ENCODE measurements at regions not wholly inside any gene's neighbourhood (a gene's known extent, or its start where the extent isn't known, plus 50 kb on each side); places are given as distances from the start of the nearest gene placed in this dataset.

DNA sequence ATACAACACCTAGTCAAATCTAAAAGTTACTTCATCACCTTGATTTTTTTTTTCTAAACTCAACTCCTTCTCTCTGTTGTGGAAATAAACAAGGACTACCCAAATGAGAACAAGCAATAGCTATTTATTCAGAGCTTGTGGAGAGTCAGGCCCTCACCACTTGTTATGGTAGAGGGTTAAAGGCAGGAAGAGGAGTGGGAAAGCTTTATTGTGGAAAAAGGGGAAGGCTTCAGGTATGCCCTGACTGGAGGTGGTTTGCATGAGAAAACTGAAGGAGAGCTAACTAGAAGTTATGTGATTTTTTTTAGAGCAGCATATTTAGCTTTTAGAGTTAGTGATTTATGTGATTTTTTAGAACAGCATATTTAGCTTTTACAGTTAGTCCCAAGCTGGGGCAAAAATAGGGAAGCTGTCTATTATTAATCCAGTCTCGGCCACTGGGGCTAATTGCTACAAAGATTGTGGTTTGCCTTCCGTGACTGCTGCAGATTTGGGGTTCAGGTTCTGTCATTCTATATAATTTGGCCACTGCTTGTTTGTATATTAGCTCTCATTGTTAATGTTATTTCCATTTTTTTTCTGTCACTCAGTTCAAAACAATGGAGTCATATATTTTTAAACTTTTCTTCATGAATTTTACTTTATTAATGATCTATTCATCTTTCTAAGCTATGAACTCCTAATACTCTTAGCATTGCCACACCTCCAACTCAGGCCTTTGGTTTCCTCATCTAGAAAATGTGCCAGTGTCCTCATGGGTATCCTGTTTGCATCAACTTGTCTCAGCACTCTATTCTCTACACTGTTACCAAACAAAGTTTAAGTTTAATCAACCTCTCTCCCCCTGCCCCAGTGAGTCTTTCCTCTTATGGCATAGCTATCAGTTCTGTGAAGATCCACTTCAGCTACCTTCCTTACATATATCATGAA lies 713.0 kb downstream of the BRINP3 start:
- no peak for DNase-seq (ENCODE audit: low spot score)
- TF ChIP-seq, protein P1, sequence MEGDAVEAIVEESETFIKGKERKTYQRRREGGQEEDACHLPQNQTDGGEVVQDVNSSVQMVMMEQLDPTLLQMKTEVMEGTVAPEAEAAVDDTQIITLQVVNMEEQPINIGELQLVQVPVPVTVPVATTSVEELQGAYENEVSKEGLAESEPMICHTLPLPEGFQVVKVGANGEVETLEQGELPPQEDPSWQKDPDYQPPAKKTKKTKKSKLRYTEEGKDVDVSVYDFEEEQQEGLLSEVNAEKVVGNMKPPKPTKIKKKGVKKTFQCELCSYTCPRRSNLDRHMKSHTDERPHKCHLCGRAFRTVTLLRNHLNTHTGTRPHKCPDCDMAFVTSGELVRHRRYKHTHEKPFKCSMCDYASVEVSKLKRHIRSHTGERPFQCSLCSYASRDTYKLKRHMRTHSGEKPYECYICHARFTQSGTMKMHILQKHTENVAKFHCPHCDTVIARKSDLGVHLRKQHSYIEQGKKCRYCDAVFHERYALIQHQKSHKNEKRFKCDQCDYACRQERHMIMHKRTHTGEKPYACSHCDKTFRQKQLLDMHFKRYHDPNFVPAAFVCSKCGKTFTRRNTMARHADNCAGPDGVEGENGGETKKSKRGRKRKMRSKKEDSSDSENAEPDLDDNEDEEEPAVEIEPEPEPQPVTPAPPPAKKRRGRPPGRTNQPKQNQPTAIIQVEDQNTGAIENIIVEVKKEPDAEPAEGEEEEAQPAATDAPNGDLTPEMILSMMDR (IDR thresholded peaks at IDR 0.05): no peak
- no peak for ATAC-seq (ENCODE audit: low FRiP score)

DNA sequence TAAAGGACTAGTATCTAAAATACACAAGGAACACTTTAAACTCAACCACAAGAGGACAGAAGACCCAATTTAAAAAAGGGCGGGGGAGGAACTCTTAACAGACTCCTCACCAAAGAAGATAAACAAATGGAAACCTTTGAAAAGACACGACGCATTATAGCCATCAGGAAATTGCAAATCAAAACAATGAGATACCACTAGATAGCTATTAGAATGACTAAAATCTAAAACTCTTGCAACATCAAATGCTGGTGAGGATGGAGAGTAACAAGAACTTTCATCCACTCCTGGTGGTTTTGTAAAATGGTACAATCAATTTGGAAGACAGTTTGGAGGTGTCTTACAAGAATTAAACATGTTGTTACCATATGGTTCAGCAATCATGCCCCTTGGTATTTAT lies 708.2 kb downstream of the BRINP3 start:
- TF ChIP-seq, protein P1 (IDR thresholded peaks at IDR 0.05): no peak
- DNase-seq (ENCODE audit: low spot score): no peak
- no peak for ATAC-seq (ENCODE audit: low FRiP score)

DNA sequence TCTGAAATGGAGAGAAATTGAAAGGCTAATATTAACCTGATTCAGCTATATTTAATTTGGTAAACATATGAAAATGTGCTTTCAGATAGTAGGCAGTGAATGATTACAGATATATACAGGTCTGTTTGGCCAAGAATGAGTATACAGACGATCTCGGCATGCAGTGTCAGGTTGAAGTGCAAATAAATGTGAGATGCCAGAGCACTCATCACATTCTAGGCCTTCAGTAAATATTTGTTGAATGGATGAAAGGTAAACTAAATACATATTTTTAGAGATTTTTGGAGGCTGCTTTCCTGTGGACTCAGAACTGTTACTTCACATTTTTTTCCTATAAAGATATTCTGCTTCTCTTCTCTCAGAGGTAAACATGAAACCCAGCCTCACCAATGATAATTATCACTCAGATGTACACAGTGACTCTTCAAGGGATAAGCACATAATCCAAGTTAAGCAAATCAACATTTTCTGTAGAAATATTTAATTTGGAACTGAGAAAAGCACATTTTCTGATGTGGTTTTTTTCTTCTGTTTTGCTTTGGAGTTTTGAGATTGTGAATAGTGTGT lies 702.9 kb downstream of the BRINP3 start:
- ATAC-seq (ENCODE audit: low FRiP score) (peak; percentile 55), DNase-seq (ENCODE audit: low spot score) (no peak)
- TF ChIP-seq, protein P1 (IDR thresholded peaks at IDR 0.05): no peak

DNA sequence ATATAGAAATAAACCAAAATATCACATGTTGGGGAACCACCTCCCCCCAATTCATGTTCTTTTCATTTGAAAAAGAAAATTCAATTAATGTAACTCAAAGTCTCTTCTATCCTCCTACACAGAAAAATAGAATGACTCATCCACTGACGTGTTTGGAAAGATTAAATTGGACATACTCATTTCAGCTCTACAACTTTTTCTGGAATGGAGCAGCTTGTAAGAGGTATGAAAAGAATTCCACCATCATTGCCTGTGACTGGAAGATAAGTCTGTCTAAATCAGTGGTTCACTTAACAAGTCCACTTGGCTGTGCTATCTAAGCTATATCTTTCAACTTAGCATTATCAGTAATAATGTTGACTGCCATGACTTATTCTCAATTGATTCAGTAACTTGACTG lies 702.3 kb downstream of the BRINP3 start:
- DNase-seq (ENCODE audit: low spot score) (no peak), ATAC-seq (ENCODE audit: low FRiP score) (peak; percentile 91)

DNA sequence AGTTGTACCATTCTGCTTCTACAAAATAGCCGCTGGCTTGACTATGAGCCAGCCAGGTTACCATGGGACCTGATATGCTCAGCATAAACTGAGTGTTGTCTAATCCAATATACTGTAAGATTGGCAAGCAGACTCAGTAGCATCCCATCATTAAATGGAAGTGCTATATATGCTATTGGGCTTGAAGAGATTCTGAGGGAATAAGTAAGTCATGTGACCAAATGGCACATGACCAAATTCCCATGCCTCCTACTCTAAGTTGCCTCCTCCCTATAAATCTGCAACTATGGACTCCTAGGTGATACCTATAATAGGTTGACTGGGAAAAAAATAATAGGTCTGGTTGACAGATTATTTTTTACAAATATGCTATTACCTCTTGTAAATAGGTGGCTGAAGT lies 698.6 kb downstream of the BRINP3 start:
- no peak for ATAC-seq (ENCODE audit: low FRiP score)
- TF ChIP-seq, protein P1 (IDR thresholded peaks at IDR 0.05): no peak
- no peak for DNase-seq (ENCODE audit: low spot score)

More for the DNA sequence above, 702.3 kb downstream of the BRINP3 start:
- TF ChIP-seq, protein P1 (IDR thresholded peaks at IDR 0.05): no peak

DNA sequence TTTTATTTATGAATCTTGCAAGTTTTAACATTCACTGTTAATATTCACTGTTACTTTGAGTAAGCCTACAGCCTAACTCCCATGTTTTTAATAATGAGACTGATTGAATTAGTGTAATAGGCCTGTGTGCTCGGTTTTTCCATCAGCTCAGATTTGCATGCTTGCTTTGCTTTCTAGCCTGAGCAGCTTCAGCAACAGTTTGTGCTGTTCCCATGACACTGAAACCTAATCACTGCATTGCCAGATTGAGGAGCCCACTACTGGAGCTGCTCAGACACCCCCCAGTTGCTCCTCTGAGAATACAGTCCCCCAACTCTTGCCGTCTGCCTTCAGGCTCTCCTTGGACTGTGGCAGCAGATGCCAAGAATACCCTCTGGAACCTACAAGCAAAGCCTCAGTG lies 695.4 kb downstream of the BRINP3 start:
- DNase-seq (ENCODE audit: low spot score): no peak
- no peak for ATAC-seq (ENCODE audit: low FRiP score)
- TF ChIP-seq, protein P1 (IDR thresholded peaks at IDR 0.05): no peak

DNA sequence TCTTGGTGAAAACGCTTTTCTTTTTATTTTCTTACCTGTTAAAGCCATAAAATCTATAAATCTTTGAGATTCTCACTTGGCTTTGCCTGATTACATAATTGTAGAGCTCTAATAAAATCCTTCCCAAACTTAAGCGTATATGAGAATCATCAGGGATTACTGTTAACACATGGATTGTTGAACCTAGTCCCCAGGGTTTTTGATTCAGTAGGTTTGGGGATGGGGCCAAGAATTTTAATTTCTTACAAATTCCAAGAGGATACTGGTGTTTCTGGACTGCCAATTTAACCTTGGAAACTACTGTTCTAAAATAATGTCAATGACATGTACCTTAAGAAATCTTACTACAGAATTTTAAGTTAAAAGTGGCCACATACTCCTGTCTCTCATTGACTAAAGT lies 694.2 kb downstream of the BRINP3 start:
- ATAC-seq (ENCODE audit: low FRiP score) (no peak), DNase-seq (ENCODE audit: low spot score) (no peak)
- TF ChIP-seq, protein P1 (IDR thresholded peaks at IDR 0.05): no peak

All from omental fat pad (tissue), 3 donors.